ENCODE measurements at regions not wholly inside any gene's neighbourhood (a gene's known extent, or its start where the extent isn't known, plus 50 kb on each side); places are given as distances from the start of the nearest gene placed in this dataset.
"Not testable (repeated sequence)": the region's sequence is repeated elsewhere in the genome, so short reads cannot be mapped to it uniquely, and the experiment has no call there.

GRCh38 chr15:62498278-62498677 is 333.2 kb upstream of the C2CD4B start:
- no peak for DNase-seq (ENCODE audit: low read depth in 1 of 2, low spot score in 1 of 2)

GRCh38 chr15:62498712-62499111 is 333.6 kb upstream of the C2CD4B start:
- no peak for DNase-seq (ENCODE audit: low read depth in 1 of 2, low spot score in 1 of 2)

- no peak for DNase-seq (ENCODE audit: low read depth in 1 of 2, low spot score in 1 of 2)
These were observed 335.2 kb upstream of the C2CD4B start for GRCh38 chr15:62500325-62500724.

- DNase-seq (ENCODE audit: low read depth in 1 of 2, low spot score in 1 of 2) = no peak
These were observed 337.4 kb upstream of the C2CD4B start for GRCh38 chr15:62502451-62502850.

- DNase-seq (ENCODE audit: low read depth in 1 of 2, low spot score in 1 of 2) = no peak
These were observed 338.4 kb upstream of the C2CD4B start for GRCh38 chr15:62503451-62503850.

GRCh38 chr15:62505762-62506161 is 340.7 kb upstream of the C2CD4B start:
- DNase-seq (ENCODE audit: low read depth in 1 of 2, low spot score in 1 of 2) = no peak

GRCh38 chr15:62506217-62506805 is 341.2 kb upstream of the C2CD4B start:
- DNase-seq (ENCODE audit: low read depth in 1 of 2, low spot score in 1 of 2) = no peak

- no peak for DNase-seq (ENCODE audit: low read depth in 1 of 2, low spot score in 1 of 2)
These were observed 344.4 kb upstream of the C2CD4B start for GRCh38 chr15:62509395-62509958.

GRCh38 chr15:62510791-62511190 is 345.7 kb upstream of the C2CD4B start:
- DNase-seq (ENCODE audit: low read depth in 1 of 2, low spot score in 1 of 2) = no peak

- no peak for DNase-seq (ENCODE audit: low read depth in 1 of 2, low spot score in 1 of 2)
These were observed 347.8 kb upstream of the C2CD4B start for GRCh38 chr15:62512904-62513303.

- DNase-seq (ENCODE audit: low read depth in 1 of 2, low spot score in 1 of 2) = no peak
These were observed 348.8 kb upstream of the C2CD4B start for GRCh38 chr15:62513893-62514292.

- DNase-seq (ENCODE audit: low read depth in 1 of 2, low spot score in 1 of 2) = no peak
These were observed 350.8 kb upstream of the C2CD4B start for GRCh38 chr15:62515696-62516395.

- no peak for DNase-seq (ENCODE audit: low read depth in 1 of 2, low spot score in 1 of 2)
These were observed 352.5 kb upstream of the C2CD4B start for GRCh38 chr15:62517541-62517940.

- DNase-seq (ENCODE audit: low read depth in 1 of 2, low spot score in 1 of 2) = not testable (repeated sequence)
These were observed 353.6 kb upstream of the C2CD4B start for GRCh38 chr15:62518666-62519065.

GRCh38 chr15:62519900-62520299 is 354.8 kb upstream of the C2CD4B start:
- DNase-seq (ENCODE audit: low read depth in 1 of 2, low spot score in 1 of 2) = no peak

GRCh38 chr15:62520887-62521286 is 355.8 kb upstream of the C2CD4B start:
- DNase-seq (ENCODE audit: low read depth in 1 of 2, low spot score in 1 of 2) = no peak

- DNase-seq (ENCODE audit: low read depth in 1 of 2, low spot score in 1 of 2) = no peak
These were observed 356.3 kb upstream of the C2CD4B start for GRCh38 chr15:62521396-62521795.

- no peak for DNase-seq (ENCODE audit: low read depth in 1 of 2, low spot score in 1 of 2)
These were observed 359.8 kb upstream of the C2CD4B start for GRCh38 chr15:62524848-62525247.

- DNase-seq (ENCODE audit: low read depth in 1 of 2, low spot score in 1 of 2) = no peak
These were observed 362.3 kb upstream of the C2CD4B start for GRCh38 chr15:62527387-62527786.

- DNase-seq (ENCODE audit: low read depth in 1 of 2, low spot score in 1 of 2) = no peak
These were observed 363.4 kb upstream of the C2CD4B start for GRCh38 chr15:62528505-62528904.

- no peak for DNase-seq (ENCODE audit: low read depth in 1 of 2, low spot score in 1 of 2)
These were observed 367.3 kb upstream of the C2CD4B start for GRCh38 chr15:62532367-62532766.

GRCh38 chr15:62533687-62534086 is 368.6 kb upstream of the C2CD4B start:
- no peak for DNase-seq (ENCODE audit: low read depth in 1 of 2, low spot score in 1 of 2)

- DNase-seq (ENCODE audit: low read depth in 1 of 2, low spot score in 1 of 2) = no peak
These were observed 369.9 kb upstream of the C2CD4B start for GRCh38 chr15:62534996-62535395.
